ENCODE measurements at regions not wholly inside any gene's neighbourhood (a gene's known extent, or its start where the extent isn't known, plus 50 kb on each side); places are given as distances from the start of the nearest gene placed in this dataset.
"Not testable (repeated sequence)": the region's sequence is repeated elsewhere in the genome, so short reads cannot be mapped to it uniquely, and the experiment has no call there.

DNA sequence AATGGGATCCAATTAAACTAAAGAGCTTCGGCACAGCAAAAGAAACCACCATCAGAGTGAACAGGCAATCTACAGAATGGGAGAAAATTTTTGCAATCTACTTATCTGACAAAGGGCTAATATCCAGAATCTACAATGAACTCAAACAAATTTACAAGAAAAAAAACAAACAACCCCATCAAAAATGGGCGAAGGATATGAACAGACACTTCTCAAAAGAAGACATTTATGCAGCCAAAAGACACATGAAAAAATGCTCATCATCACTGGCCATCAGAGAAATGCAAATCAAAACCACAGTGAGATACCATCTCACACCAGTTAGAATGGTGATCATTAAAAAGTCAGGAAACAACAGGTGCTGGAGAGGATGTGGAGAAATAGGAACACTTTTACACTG lies 158.8 kb upstream of the VIPR2 start:
- not testable (repeated sequence) for TF ChIP-seq POLR2A (IDR thresholded peaks at IDR 0.05)
- TF ChIP-seq, protein P1, sequence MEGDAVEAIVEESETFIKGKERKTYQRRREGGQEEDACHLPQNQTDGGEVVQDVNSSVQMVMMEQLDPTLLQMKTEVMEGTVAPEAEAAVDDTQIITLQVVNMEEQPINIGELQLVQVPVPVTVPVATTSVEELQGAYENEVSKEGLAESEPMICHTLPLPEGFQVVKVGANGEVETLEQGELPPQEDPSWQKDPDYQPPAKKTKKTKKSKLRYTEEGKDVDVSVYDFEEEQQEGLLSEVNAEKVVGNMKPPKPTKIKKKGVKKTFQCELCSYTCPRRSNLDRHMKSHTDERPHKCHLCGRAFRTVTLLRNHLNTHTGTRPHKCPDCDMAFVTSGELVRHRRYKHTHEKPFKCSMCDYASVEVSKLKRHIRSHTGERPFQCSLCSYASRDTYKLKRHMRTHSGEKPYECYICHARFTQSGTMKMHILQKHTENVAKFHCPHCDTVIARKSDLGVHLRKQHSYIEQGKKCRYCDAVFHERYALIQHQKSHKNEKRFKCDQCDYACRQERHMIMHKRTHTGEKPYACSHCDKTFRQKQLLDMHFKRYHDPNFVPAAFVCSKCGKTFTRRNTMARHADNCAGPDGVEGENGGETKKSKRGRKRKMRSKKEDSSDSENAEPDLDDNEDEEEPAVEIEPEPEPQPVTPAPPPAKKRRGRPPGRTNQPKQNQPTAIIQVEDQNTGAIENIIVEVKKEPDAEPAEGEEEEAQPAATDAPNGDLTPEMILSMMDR (IDR thresholded peaks at IDR 0.05), result not testable (repeated sequence)
